HL-60 (cell line): ENCODE measurements at regions not wholly inside any gene's neighbourhood (a gene's known extent, or its start where the extent isn't known, plus 50 kb on each side); places are given as distances from the start of the nearest gene placed in this dataset.

Source experiments
- DNase-seq, 2 experiments: peaks; one replicate each; pipeline ENCODE4 v3.0.0-alpha.2; 2010 to 2020; ENCODE audit warnings: low read depth in 1 of 2, low spot score in 1 of 2
- H3K27ac ChIP-seq: fragments of 250-450 bp; sonication (Bioruptor Pico); replicated peaks from 2 replicates; pipeline ENCODE4 v1.5.1; 2020; ENCODE audit warnings: mild to moderate bottlenecking, moderate library complexity
- H3K27me3 ChIP-seq: fragments of 250-450 bp; sonication (Bioruptor Pico); 2 replicates; pipeline ENCODE4 v1.5.1; 2021; ENCODE audit warnings: mild to moderate bottlenecking, moderate library complexity; ENCODE audit not compliant: insufficient read depth, poor library complexity, severe bottlenecking
- H3K4me3 ChIP-seq: replicated peaks from 2 replicates; pipeline ENCODE4 v1.5.1; 2011; ENCODE audit warnings: mild to moderate bottlenecking, control low read depth, low read length; ENCODE audit not compliant: insufficient read depth
- CTCF ChIP-seq: IDR thresholded peaks from one replicate; pipeline ENCODE4 v1.5.1; 2011; ENCODE audit warnings: low read length, control low read depth, inconsistent platforms; ENCODE audit not compliant: insufficient read depth
- GABPA ChIP-seq: IDR thresholded peaks from 2 replicates; pipeline ENCODE4 v1.6.1; 2012; ENCODE audit warnings: low read depth
- POLR2AphosphoS5 ChIP-seq: IDR thresholded peaks from 2 replicates; pipeline ENCODE4 v1.6.1; 2012; ENCODE audit warnings: low read depth
- REST ChIP-seq: IDR thresholded peaks from 2 replicates; pipeline ENCODE4 v1.6.1; 2012; ENCODE audit warnings: low read depth; ENCODE audit not compliant: insufficient replicate concordance
- SPI1 ChIP-seq: IDR thresholded peaks from 2 replicates; pipeline ENCODE4 v1.6.1; 2012; ENCODE audit warnings: low read depth, mild to moderate bottlenecking, borderline replicate concordance

- Histone ChIP-seq H3K27ac (no peak overlapping the region), H3K27me3 (no peaks in the 10 kb centered on the region), H3K4me3 (no peak overlapping the region)
- no peak for DNase-seq
- no peak for TF ChIP-seq CTCF
- TF ChIP-seq SPI1 = no peak
- TF ChIP-seq POLR2AphosphoS5 = no peak
- TF ChIP-seq GABPA = no peak
- no peak for TF ChIP-seq REST
Measured at GRCh38 chr9:89765211-89765946, 160.6 kb downstream of the GADD45G start.

GRCh38 chr9:89766991-89767390, 162.2 kb downstream of the GADD45G start:
- DNase-seq = no peak
- TF ChIP-seq SPI1 (no peak), POLR2AphosphoS5 (no peak), GABPA (no peak)
- H3K4me3 ChIP-seq = no peak overlapping the region
- no peak overlapping the region for H3K27ac ChIP-seq
- H3K27me3 ChIP-seq = no peaks in the 10 kb centered on the region

GRCh38 chr9:89768051-89768450, 163.2 kb downstream of the GADD45G start:
- DNase-seq = no peak
- no peaks in the 10 kb centered on the region for H3K27me3 ChIP-seq
- TF ChIP-seq GABPA (no peak), SPI1 (no peak), REST (no peak), POLR2AphosphoS5 (no peak)
- no peak overlapping the region for H3K4me3 ChIP-seq
- no peak overlapping the region for H3K27ac ChIP-seq

- Histone ChIP-seq H3K4me3 (no peak overlapping the region), H3K27ac (no peak overlapping the region), H3K27me3 (no peaks in the 10 kb centered on the region)
- DNase-seq = no peak
- TF ChIP-seq REST = no peak
- TF ChIP-seq SPI1 = no peak
- no peak for TF ChIP-seq POLR2AphosphoS5
- TF ChIP-seq CTCF = no peak
- no peak for TF ChIP-seq GABPA
Measured at GRCh38 chr9:89768650-89769071, 163.8 kb downstream of the GADD45G start.
